C4-2B (cell line): ENCODE measurements at regions not wholly inside any gene's neighbourhood (a gene's known extent, or its start where the extent isn't known, plus 50 kb on each side); places are given as distances from the start of the nearest gene placed in this dataset.

Experiments used
- H3K27ac ChIP-seq: fragments of 450-650 bp; 2 replicates; pipeline ENCODE4 v1.5.1; 2017
- ZFX ChIP-seq: fragments of 450-650 bp; IDR thresholded peaks from 2 replicates; pipeline ENCODE4 v1.6.1; 2017
- TF ChIP-seq, protein P1 (sequence below): fragments of 450-650 bp; conservative IDR thresholded peaks from 2 replicates; pipeline ENCODE4 v1.5.1; 2017; ENCODE audit warnings: mild to moderate bottlenecking

- TF ChIP-seq ZFX = no peak
- TF ChIP-seq, protein P1, sequence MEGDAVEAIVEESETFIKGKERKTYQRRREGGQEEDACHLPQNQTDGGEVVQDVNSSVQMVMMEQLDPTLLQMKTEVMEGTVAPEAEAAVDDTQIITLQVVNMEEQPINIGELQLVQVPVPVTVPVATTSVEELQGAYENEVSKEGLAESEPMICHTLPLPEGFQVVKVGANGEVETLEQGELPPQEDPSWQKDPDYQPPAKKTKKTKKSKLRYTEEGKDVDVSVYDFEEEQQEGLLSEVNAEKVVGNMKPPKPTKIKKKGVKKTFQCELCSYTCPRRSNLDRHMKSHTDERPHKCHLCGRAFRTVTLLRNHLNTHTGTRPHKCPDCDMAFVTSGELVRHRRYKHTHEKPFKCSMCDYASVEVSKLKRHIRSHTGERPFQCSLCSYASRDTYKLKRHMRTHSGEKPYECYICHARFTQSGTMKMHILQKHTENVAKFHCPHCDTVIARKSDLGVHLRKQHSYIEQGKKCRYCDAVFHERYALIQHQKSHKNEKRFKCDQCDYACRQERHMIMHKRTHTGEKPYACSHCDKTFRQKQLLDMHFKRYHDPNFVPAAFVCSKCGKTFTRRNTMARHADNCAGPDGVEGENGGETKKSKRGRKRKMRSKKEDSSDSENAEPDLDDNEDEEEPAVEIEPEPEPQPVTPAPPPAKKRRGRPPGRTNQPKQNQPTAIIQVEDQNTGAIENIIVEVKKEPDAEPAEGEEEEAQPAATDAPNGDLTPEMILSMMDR = no peak; the same call in 1 of the 2 replicates
- no peak overlapping the region for H3K27ac ChIP-seq
Observed at GRCh38 chr11:112837162-112837826, 123.9 kb upstream of the NCAM1 start.

DNA sequence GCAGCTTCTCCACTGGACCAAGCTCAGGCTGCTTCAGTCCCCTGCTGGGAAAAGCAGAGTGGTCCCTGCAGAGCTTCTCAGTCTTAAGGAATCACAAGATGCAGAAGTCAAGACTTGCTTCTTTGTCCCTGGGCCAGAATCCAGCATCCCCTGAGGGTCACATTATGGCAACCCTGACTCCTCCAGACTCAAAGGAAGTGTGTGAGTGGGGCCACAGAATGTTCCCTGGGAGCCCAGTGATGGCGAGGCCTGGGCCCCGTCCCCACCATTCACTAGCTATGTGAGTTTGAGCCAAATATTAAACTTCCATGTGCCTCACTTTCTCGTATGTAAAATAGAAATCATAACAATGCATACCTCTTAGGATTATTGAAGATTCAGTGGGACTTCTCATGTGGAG, 122.2 kb upstream of the NCAM1 start:
- TF ChIP-seq, protein P1 = no peak
- no peak for TF ChIP-seq ZFX
- no peak overlapping the region for H3K27ac ChIP-seq

DNA sequence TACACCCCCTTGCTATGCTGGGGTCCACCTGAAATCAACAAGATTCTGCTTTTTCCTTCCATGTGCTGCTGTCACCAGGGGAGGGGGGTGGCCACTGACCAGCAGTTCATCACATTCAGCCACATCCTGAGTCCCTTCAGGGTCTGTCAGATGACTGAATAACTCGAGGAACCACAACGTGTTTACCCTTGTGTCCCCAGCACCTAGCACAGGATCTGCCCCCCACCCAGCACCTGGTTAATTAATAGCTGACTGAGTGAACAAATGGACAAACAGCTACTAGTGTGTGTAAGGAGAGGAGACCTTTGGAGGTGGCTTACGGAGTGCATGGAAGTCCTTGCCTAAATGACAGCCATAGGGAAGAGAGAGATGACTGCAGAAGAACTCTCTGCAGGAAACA, 119.5 kb upstream of the NCAM1 start:
- TF ChIP-seq, protein P1 = no peak
- TF ChIP-seq ZFX = no peak
- no peak overlapping the region for H3K27ac ChIP-seq

DNA sequence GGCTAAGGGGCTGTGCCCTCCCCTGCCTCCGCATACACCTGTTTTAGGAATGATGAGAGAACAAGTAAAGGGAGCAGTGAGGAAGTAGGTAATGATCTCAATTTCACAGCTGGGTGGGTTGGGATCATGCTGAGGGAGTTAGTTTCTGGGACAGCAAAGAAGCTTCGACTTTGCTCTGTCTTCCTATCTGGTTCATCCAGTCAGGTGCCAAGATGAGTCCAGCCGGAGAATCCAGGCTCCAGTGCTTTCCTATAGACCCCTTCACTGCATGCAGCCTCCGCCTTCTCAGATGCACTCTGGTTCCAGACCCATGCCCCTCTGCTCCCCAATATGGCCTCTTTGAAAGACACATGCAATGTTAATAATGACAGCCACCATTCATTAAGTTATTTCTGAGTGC, 119.1 kb upstream of the NCAM1 start:
- TF ChIP-seq, protein P1 = no peak
- no peak for TF ChIP-seq ZFX
- no peak overlapping the region for H3K27ac ChIP-seq

DNA sequence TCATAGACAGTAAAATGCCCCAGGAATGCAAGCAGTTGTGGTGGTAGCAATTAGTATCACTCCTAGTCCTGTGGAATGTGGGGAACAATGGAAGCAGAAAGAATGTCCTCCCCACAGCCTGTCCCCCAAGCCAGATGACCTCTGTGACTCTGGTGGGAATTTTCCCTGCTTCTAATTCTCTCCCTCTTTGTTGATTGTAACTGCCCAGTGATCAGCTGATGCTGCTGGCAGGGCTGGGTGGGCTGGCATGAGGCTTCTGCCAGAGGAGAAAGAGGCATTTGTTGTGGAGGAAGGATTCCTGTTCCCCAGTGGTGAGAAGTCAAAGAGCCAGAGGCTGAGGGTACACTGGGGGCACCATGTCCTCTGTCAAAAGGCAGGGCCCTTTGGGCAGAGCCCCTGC, 116.7 kb upstream of the NCAM1 start:
- no peak overlapping the region for H3K27ac ChIP-seq
- TF ChIP-seq, protein P1 = no peak
- no peak for TF ChIP-seq ZFX

DNA sequence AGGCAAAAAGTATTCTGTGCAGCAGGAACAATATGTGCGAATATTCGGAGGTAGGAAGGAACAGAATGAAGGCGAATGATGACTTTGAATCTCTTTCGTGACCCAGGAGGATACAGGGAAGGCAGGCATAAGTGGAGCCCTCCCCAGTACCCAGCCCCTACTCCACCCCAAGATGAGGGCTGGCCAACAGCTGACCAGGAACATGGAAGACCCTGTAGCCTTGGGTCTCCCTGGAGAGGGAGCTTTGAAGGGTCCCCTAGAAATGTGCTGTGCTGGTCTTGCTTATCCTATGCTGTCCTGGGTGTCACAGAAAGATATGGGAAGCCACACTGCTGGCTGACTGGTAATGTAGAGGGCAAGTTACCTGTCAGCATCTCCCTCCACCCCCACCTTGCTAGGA, 113.7 kb upstream of the NCAM1 start:
- TF ChIP-seq, protein P1 = no peak
- TF ChIP-seq ZFX = no peak
- no peak overlapping the region for H3K27ac ChIP-seq

- no peak overlapping the region for H3K27ac ChIP-seq
- no peak for TF ChIP-seq ZFX
- TF ChIP-seq, protein P1 = no peak
Observed at GRCh38 chr11:112852143-112852866, 108.9 kb upstream of the NCAM1 start.
